ENCODE measurements at regions not wholly inside any gene's neighbourhood (a gene's known extent, or its start where the extent isn't known, plus 50 kb on each side); places are given as distances from the start of the nearest gene placed in this dataset.

- DNase-seq (ENCODE audit: extremely low spot score): no peak
- POLR2A ChIA-PET: no interaction called here
These were observed 115.6 kb upstream of the ADTRP start for GRCh38 chr6:11894212-11894611.

GRCh38 chr6:11891547-11891946 lies 112.9 kb upstream of the ADTRP start:
- no peak for DNase-seq (ENCODE audit: extremely low spot score)
- ChIA-PET CTCF (interaction anchor here (1.2 to 1.5 kb wide), 3 partner anchors 13 to 22 kb away, joined by 3 to 4 read pairs (median 3); no protein-coding TSS in a partner anchor), POLR2A (no interaction called here)
- TF ChIP-seq CTCF (IDR thresholded peaks at IDR 0.05; ENCODE audit: control extremely low read depth, extremely low read depth, low read depth, missing control alignments): no peak

More at GRCh38 chr6:11894212-11894611, 115.6 kb upstream of the ADTRP start:
- CTCF ChIA-PET: interaction anchor here (1.0 to 1.8 kb wide), 4 partner anchors 14 to 32 kb away, joined by 3 to 4 read pairs (median 4); no protein-coding TSS in a partner anchor
- no peak for TF ChIP-seq CTCF (IDR thresholded peaks at IDR 0.05; ENCODE audit: control extremely low read depth, extremely low read depth, low read depth, missing control alignments)

- CTCF ChIA-PET: interaction anchor here (1.2 kb wide), 1 partner anchor 13 kb away, joined by 3 read pairs; no protein-coding TSS in a partner anchor
- POLR2A ChIA-PET: no interaction called here
- no peak for TF ChIP-seq CTCF (IDR thresholded peaks at IDR 0.05; ENCODE audit: control extremely low read depth, extremely low read depth, low read depth, missing control alignments)
- DNase-seq (ENCODE audit: extremely low spot score): no peak
These were observed 112.2 kb upstream of the ADTRP start for GRCh38 chr6:11890849-11891248.

GRCh38 chr6:11890209-11890608 lies 111.6 kb upstream of the ADTRP start:
- CTCF ChIA-PET: no interaction called here
- POLR2A ChIA-PET: no interaction called here
- no peak for DNase-seq (ENCODE audit: extremely low spot score)
- no peak for TF ChIP-seq CTCF (IDR thresholded peaks at IDR 0.05; ENCODE audit: control extremely low read depth, extremely low read depth, low read depth, missing control alignments)

GRCh38 chr6:11889572-11889971 lies 111.0 kb upstream of the ADTRP start:
- DNase-seq (ENCODE audit: extremely low spot score): no peak
- CTCF ChIA-PET: interaction anchor here (1.0 to 1.8 kb wide), 2 partner anchors 11 to 76 kb away, joined by 3 to 4 read pairs; no protein-coding TSS in a partner anchor
- TF ChIP-seq CTCF (IDR thresholded peaks at IDR 0.05; ENCODE audit: control extremely low read depth, extremely low read depth, low read depth, missing control alignments): no peak
- POLR2A ChIA-PET: interaction anchor here (0.7 kb wide), 1 partner anchor 16 kb away, joined by 6 read pairs; no protein-coding TSS in a partner anchor

GRCh38 chr6:11888727-11889126 lies 110.1 kb upstream of the ADTRP start:
- ChIA-PET CTCF (interaction anchor here (0.8 to 1.8 kb wide), 3 partner anchors 10 to 75 kb away, joined by 3 to 4 read pairs (median 4); no protein-coding TSS in a partner anchor), POLR2A (no interaction called here)
- no peak for DNase-seq (ENCODE audit: extremely low spot score)
- TF ChIP-seq CTCF (IDR thresholded peaks at IDR 0.05; ENCODE audit: control extremely low read depth, extremely low read depth, low read depth, missing control alignments): no peak

Measured in GM10248 (cell line).